HCT116 (cell line): ENCODE measurements at regions not wholly inside any gene's neighbourhood (a gene's known extent, or its start where the extent isn't known, plus 50 kb on each side); places are given as distances from the start of the nearest gene placed in this dataset.

Experiments used
- ATAC-seq: fragments of 200-7000 bp; cut with Tn5 transposase; 2 replicates; pipeline ENCODE4 v1.9.1; 2020; ENCODE audit warnings: mild to moderate bottlenecking, moderate library complexity
- BruUV-seq: library from RNA; stranded (reverse); fragments of 400-500 nt; replicated peaks from 2 replicates; lab custom pipeline; 2021; lab: Mats Ljungman, UMichigan
- CTCF ChIA-PET: fragments of 300-600 bp; sonication (Branson Sonifier 250); formaldehyde crosslinking; loops from one replicate; lab custom pipeline; 2021; ENCODE audit warnings: antibody characterized with exemption; lab: Charles Lee
- POLR2A ChIA-PET: fragments of 300-600, 350-600 bp; sonication (Branson Sonifier 250); formaldehyde crosslinking; loops from one replicate; lab custom pipeline; 2021; ENCODE audit warnings: antibody characterized with exemption; lab: Charles Lee
- RAD21 ChIA-PET, 2 experiments: fragments of 300-600 bp; sonication (Branson Sonifier 250); formaldehyde crosslinking; loops; one replicate each; lab custom pipeline; 2023; ENCODE audit warnings: low total read pairs in 2 of 2; ENCODE audit not compliant: uncharacterized antibody in 2 of 2, unreplicated experiment in 2 of 2, low non-redundant PET in 1 of 2; lab: Charles Lee
- DNase-seq: peaks from one replicate; pipeline ENCODE4 v3.0.0-alpha.2; 2010; ENCODE audit warnings: low read depth, low spot score
- H2AFZ ChIP-seq: fragments of 200-600 bp; shearing (Covaris generic), sonication (generic); 2 replicates; pipeline ENCODE4 v1.6.1; 2017; ENCODE audit warnings: low read depth, mixed run types, mixed read lengths, antibody characterized with exemption, low read length; ENCODE audit not compliant: poor library complexity, severe bottlenecking
- H3K27ac ChIP-seq: 2 replicates; pipeline ENCODE4 v1.5.1; 2012; ENCODE audit warnings: low read depth, low read length
- H3K27me3 ChIP-seq: fragments of 200-600 bp; sonication (generic); 2 replicates; pipeline ENCODE4 v1.6.1; 2016; ENCODE audit warnings: mixed run types, low read length, mixed read lengths; ENCODE audit not compliant: insufficient read depth
- H3K36me3 ChIP-seq, 2 experiments: fragments of 200-500 bp in 1 of 2; fragments of 200-600 bp in 1 of 2; sonication (Bioruptor generic) in 1 of 2; sonication (generic) in 1 of 2; 2 replicates each; pipeline versions ENCODE4 v1.5.1 to v1.6.1; 2014 to 2016; ENCODE audit warnings: low read length in 2 of 2, inconsistent platforms in 1 of 2, mixed read lengths in 1 of 2, mixed run types in 1 of 2; ENCODE audit not compliant: insufficient read depth in 2 of 2, control insufficient read depth in 1 of 2
- H3K4me1 ChIP-seq, 2 experiments: fragments of 200-600 bp in 1 of 2; sonication (generic) in 1 of 2; 2 replicates each; pipeline versions ENCODE4 v1.5.1 to v1.6.1; 2012 to 2017; ENCODE audit warnings: low read length in 2 of 2, inconsistent platforms in 1 of 2, mild to moderate bottlenecking in 1 of 2, mixed read lengths in 1 of 2, mixed run types in 1 of 2, moderate library complexity in 1 of 2; ENCODE audit not compliant: insufficient read depth in 2 of 2, control insufficient read depth in 1 of 2
- H3K4me2 ChIP-seq: fragments of 200-600 bp; sonication (generic); 2 replicates; pipeline ENCODE4 v1.6.1; 2017; ENCODE audit warnings: mixed run types, low read length, mixed read lengths
- H3K4me3 ChIP-seq, 2 experiments: fragments of 200-600 bp in 1 of 2; sonication (generic) in 1 of 2; replicated peaks in 1 of 2; 2 replicates each; pipeline ENCODE4 v1.5.1; 2011 to 2016; ENCODE audit warnings: low read length in 2 of 2, control low read depth in 1 of 2, low read depth in 1 of 2, mild to moderate bottlenecking in 1 of 2, mixed read lengths in 1 of 2, mixed run types in 1 of 2
- H3K79me2 ChIP-seq: fragments of 200-600 bp; sonication (generic); 2 replicates; pipeline ENCODE4 v1.6.1; 2017; ENCODE audit warnings: mild to moderate bottlenecking, mixed run types, low read length, moderate library complexity, mixed read lengths; ENCODE audit not compliant: insufficient read depth
- H3K9ac ChIP-seq: fragments of 200-600 bp; sonication (generic); 2 replicates; pipeline ENCODE4 v1.6.1; 2016; ENCODE audit warnings: low read length, mixed read lengths
- H3K9me2 ChIP-seq: fragments of 200-600 bp; sonication (generic), shearing (Covaris generic); 2 replicates; pipeline ENCODE4 v1.6.1; 2017; ENCODE audit warnings: mixed run types, mild to moderate bottlenecking, moderate library complexity; ENCODE audit not compliant: insufficient read depth
- H3K9me3 ChIP-seq, 2 experiments: fragments of 200-500 bp in 1 of 2; fragments of 200-600 bp in 1 of 2; sonication (Bioruptor generic) in 1 of 2; sonication (generic) in 1 of 2; 2 replicates each; pipeline ENCODE4 v1.6.1; 2014 to 2017; ENCODE audit warnings: low read length in 2 of 2, mixed read lengths in 2 of 2, inconsistent platforms in 1 of 2, low read depth in 1 of 2, mild to moderate bottlenecking in 1 of 2, mixed run types in 1 of 2, moderate library complexity in 1 of 2; ENCODE audit not compliant: control insufficient read depth in 1 of 2, insufficient read depth in 1 of 2
- H4K20me1 ChIP-seq: fragments of 200-600 bp; sonication (generic), shearing (Covaris generic); 2 replicates; pipeline ENCODE4 v1.6.1; 2017; ENCODE audit warnings: mixed run types, mild to moderate bottlenecking, moderate library complexity; ENCODE audit not compliant: insufficient read depth
- CBX3 ChIP-seq: IDR thresholded peaks from 2 replicates; pipeline ENCODE4 v1.6.1; 2012; ENCODE audit warnings: low read depth
- CEBPB ChIP-seq: IDR thresholded peaks from 2 replicates; pipeline ENCODE4 v1.6.1; 2012; ENCODE audit warnings: low read depth
- EZH2 ChIP-seq: fragments of 200-600 bp; sonication (generic); IDR thresholded peaks from 2 replicates; pipeline ENCODE4 v1.6.1; 2017; ENCODE audit warnings: antibody characterized with exemption, mixed run types
- FOSL1 ChIP-seq: IDR thresholded peaks from 2 replicates; pipeline ENCODE4 v1.6.1; 2012; ENCODE audit warnings: low read depth
- JUND ChIP-seq: IDR thresholded peaks from 2 replicates; pipeline ENCODE4 v1.6.1; 2012
- MAX ChIP-seq: IDR thresholded peaks from 2 replicates; pipeline ENCODE4 v1.6.1; 2012
- POLR2AphosphoS5 ChIP-seq: IDR thresholded peaks from 2 replicates; pipeline ENCODE4 v1.6.1; 2011; ENCODE audit warnings: mild to moderate bottlenecking, low read depth, low read length, moderate library complexity
- SP1 ChIP-seq: IDR thresholded peaks from 2 replicates; pipeline ENCODE4 v1.6.1; 2012; ENCODE audit warnings: low read depth
- TCF7L2 ChIP-seq: IDR thresholded peaks from 2 replicates; pipeline ENCODE4 v1.7.0; 2011; ENCODE audit warnings: borderline replicate concordance, inconsistent platforms; ENCODE audit not compliant: insufficient read depth, insufficient read length; ENCODE audit errors: extremely low read depth
- ZFX ChIP-seq: fragments of 450-650 bp; IDR thresholded peaks from 2 replicates; pipeline ENCODE4 v1.6.1; 2017
- ZNF274 ChIP-seq: fragments of 200-500 bp; sonication (Bioruptor generic); IDR thresholded peaks from 2 replicates; pipeline ENCODE4 v1.6.1; 2014; ENCODE audit warnings: mild to moderate bottlenecking, low read depth, low read length, inconsistent platforms
- intact Hi-C: fragments of 100-400 bp; cut with micrococcal nuclease; formaldehyde crosslinking; loops from 2 replicates; pipeline ENCODE4 v1.10.0; 2022
- TF ChIP-seq, protein P1 (sequence below): IDR thresholded peaks from 2 replicates; pipeline ENCODE4 v1.6.1; 2012; ENCODE audit warnings: low read depth
- TF ChIP-seq, protein P2 (sequence below): IDR thresholded peaks from 2 replicates; pipeline ENCODE4 v1.6.1; 2011; ENCODE audit warnings: mild to moderate bottlenecking, low read length, moderate library complexity; ENCODE audit not compliant: insufficient replicate concordance; ENCODE audit errors: extremely low read depth
- TF ChIP-seq, protein P3 (sequence below), 3 experiments: fragments of 200-600 bp in 1 of 3; sonication (generic) in 1 of 3; IDR thresholded peaks in 2 of 3; conservative IDR thresholded peaks in 1 of 3; 2 replicates each; pipeline ENCODE4 v1.5.1; 2012 to 2017; ENCODE audit warnings: low read depth in 2 of 3, low read length in 2 of 3, antibody characterized with exemption in 1 of 3, borderline replicate concordance in 1 of 3, control low read depth in 1 of 3, mild to moderate bottlenecking in 1 of 3, mixed read lengths in 1 of 3, mixed run types in 1 of 3, moderate library complexity in 1 of 3; ENCODE audit not compliant: insufficient read depth in 1 of 3

DNA sequence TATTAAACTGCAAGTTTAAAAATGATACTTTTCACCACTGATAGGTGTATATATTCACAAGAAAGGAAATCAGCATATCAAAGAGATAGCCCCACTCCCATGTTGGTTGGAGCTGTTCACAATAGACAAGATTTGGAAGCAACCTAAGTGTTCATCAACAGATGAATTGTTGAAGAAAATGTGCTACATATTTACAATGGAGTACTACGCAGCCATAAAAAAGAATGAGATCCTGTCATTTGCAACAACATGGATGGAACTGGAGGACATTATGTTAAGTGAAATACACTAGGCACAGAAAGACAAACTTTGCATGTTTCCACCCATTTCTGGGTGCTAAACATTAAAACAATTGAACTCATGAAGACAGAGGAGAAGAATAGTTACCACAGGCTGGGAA lies 278.9 kb upstream of the XYLT1 start:
- intact Hi-C loops: no loop called here
- H2AFZ ChIP-seq: no peak overlapping the region
- H3K27ac ChIP-seq: no peak overlapping the region
- ChIA-PET RAD21 (no interaction called here), POLR2A (no interaction called here), CTCF (no interaction called here)
- no peaks in the 10 kb centered on the region for H3K9me2 ChIP-seq
- no peak overlapping the region for H3K4me3 ChIP-seq
- BruUV-seq: no TSS peak
- ATAC-seq (no peak), DNase-seq (no peak)
- TF ChIP-seq POLR2AphosphoS5 (no peak), SP1 (no peak), CEBPB (no peak), FOSL1 (no peak), JUND (no peak), MAX (no peak), ZFX (no peak), EZH2 (no peak), CBX3 (no peak), ZNF274 (no peak), TCF7L2 (no peak)
- TF ChIP-seq, protein P1, sequence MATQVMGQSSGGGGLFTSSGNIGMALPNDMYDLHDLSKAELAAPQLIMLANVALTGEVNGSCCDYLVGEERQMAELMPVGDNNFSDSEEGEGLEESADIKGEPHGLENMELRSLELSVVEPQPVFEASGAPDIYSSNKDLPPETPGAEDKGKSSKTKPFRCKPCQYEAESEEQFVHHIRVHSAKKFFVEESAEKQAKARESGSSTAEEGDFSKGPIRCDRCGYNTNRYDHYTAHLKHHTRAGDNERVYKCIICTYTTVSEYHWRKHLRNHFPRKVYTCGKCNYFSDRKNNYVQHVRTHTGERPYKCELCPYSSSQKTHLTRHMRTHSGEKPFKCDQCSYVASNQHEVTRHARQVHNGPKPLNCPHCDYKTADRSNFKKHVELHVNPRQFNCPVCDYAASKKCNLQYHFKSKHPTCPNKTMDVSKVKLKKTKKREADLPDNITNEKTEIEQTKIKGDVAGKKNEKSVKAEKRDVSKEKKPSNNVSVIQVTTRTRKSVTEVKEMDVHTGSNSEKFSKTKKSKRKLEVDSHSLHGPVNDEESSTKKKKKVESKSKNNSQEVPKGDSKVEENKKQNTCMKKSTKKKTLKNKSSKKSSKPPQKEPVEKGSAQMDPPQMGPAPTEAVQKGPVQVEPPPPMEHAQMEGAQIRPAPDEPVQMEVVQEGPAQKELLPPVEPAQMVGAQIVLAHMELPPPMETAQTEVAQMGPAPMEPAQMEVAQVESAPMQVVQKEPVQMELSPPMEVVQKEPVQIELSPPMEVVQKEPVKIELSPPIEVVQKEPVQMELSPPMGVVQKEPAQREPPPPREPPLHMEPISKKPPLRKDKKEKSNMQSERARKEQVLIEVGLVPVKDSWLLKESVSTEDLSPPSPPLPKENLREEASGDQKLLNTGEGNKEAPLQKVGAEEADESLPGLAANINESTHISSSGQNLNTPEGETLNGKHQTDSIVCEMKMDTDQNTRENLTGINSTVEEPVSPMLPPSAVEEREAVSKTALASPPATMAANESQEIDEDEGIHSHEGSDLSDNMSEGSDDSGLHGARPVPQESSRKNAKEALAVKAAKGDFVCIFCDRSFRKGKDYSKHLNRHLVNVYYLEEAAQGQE: no peak
- TF ChIP-seq, protein P2, sequence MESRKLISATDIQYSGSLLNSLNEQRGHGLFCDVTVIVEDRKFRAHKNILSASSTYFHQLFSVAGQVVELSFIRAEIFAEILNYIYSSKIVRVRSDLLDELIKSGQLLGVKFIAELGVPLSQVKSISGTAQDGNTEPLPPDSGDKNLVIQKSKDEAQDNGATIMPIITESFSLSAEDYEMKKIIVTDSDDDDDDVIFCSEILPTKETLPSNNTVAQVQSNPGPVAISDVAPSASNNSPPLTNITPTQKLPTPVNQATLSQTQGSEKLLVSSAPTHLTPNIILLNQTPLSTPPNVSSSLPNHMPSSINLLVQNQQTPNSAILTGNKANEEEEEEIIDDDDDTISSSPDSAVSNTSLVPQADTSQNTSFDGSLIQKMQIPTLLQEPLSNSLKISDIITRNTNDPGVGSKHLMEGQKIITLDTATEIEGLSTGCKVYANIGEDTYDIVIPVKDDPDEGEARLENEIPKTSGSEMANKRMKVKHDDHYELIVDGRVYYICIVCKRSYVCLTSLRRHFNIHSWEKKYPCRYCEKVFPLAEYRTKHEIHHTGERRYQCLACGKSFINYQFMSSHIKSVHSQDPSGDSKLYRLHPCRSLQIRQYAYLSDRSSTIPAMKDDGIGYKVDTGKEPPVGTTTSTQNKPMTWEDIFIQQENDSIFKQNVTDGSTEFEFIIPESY: no peak
- TF ChIP-seq, protein P3, sequence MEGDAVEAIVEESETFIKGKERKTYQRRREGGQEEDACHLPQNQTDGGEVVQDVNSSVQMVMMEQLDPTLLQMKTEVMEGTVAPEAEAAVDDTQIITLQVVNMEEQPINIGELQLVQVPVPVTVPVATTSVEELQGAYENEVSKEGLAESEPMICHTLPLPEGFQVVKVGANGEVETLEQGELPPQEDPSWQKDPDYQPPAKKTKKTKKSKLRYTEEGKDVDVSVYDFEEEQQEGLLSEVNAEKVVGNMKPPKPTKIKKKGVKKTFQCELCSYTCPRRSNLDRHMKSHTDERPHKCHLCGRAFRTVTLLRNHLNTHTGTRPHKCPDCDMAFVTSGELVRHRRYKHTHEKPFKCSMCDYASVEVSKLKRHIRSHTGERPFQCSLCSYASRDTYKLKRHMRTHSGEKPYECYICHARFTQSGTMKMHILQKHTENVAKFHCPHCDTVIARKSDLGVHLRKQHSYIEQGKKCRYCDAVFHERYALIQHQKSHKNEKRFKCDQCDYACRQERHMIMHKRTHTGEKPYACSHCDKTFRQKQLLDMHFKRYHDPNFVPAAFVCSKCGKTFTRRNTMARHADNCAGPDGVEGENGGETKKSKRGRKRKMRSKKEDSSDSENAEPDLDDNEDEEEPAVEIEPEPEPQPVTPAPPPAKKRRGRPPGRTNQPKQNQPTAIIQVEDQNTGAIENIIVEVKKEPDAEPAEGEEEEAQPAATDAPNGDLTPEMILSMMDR (IDR thresholded peaks at IDR 0.05 in 2 of 3, conservative IDR thresholded peaks at IDR 0.05 in 1 of 3; ENCODE audit: borderline replicate concordance in 1 of 3, insufficient read depth in 1 of 3, low read depth in 2 of 3, low read length in 2 of 3): no peak
- no peaks in the 10 kb centered on the region for H4K20me1 ChIP-seq
- no peaks in the 10 kb centered on the region for H3K79me2 ChIP-seq
- peaks cover 13% of the 10 kb centered on the region; the same call in 1 of the 2 replicates for H3K27me3 ChIP-seq
- no peak overlapping the region for H3K9ac ChIP-seq
- H3K4me2 ChIP-seq: no peak overlapping the region
- H3K9me3 ChIP-seq: no peaks in the 10 kb centered on the region
- H3K36me3 ChIP-seq: no peaks in the 10 kb centered on the region
- no peaks in the 10 kb centered on the region for H3K4me1 ChIP-seq
